Fibroblast of skin of back (primary cell): ENCODE measurements at regions not wholly inside any gene's neighbourhood (a gene's known extent, or its start where the extent isn't known, plus 50 kb on each side); places are given as distances from the start of the nearest gene placed in this dataset.
"Not testable (repeated sequence)": the region's sequence is repeated elsewhere in the genome, so short reads cannot be mapped to it uniquely, and the experiment has no call there.

ENCODE experiments used
- DNase-seq: peaks from one replicate; pipeline ENCODE4 v3.0.0-alpha.2; 2013

GRCh38 chr10:46749470-46749869 lies 161.8 kb upstream of the PTPN20 start:
- DNase-seq, result not testable (repeated sequence)

DNA sequence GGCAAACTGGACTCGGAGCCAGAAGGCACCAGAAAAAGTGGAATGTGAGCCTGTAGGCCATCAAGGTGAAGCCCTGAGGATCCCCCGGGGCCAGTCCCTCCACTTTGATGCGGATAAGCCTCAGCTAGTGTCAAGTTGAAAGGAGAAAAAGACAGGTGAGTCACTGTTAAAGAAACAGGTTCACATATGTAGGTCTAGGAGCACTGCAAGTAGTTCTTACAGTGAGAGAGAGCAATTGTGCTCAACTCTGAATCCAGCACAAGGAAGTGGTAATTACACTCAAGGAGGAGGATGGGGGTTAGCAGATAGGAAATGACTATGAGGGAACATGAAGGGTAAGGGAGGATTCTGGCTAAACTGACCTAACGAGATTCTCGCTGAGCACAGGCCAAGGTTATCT lies 157.5 kb upstream of the PTPN20 start:
- DNase-seq, result not testable (repeated sequence)

DNA sequence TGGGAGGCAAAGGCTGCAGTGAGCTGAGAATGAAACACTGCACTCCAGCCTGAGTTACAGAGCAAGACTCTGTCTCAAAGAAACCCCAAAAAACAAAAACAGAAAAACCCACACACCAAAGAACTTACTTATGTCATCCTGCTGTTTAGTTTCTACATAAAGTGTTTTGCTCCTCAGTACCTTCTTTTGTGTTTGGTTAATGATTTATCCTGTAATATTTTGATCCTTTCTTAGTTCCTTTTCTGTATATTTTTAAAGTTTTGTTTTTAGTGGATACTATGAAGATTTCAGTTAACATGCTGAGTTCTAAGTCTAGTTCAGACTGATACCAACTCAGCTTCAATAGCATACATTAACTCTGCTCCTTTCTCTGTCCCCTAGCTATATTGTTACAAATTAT lies 149.8 kb upstream of the PTPN20 start:
- not testable (repeated sequence) for DNase-seq

DNA sequence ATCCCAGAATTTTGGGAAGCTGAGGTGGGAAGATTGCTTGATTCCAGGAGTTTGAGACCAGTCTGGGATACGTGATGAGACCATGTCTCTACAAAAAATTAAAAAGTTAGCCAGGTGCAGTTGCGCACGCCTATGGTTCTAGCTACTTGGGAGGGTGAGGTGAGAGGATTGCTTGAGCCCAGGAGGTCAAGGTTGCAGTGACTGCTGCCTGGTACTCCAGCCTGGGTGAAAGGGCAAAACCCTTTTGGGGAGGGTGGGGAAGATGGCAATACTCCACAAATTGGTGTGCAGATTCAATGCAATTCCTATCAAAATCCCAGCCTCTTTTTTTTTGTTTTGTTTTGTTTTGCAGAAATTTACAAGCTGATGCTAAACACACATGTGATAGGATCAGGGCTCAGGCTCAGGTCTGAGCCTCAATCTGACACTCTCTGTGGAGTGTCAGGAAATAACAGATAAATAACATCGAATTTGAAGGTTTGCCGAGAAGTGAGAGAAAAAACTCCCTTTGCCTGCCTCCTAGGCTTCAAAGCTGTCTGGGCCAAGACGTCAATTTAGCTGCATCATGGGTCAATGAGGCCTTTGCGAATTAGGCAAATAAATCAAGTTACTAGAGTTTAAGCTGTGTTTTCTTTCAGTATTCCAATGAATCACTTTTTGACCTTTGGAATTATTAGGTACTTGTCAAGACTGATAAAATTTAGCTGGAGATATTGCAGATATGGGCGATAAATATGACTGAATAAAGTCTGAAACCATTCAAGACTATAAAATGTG lies 142.5 kb upstream of the PTPN20 start:
- DNase-seq, result not testable (repeated sequence)

DNA sequence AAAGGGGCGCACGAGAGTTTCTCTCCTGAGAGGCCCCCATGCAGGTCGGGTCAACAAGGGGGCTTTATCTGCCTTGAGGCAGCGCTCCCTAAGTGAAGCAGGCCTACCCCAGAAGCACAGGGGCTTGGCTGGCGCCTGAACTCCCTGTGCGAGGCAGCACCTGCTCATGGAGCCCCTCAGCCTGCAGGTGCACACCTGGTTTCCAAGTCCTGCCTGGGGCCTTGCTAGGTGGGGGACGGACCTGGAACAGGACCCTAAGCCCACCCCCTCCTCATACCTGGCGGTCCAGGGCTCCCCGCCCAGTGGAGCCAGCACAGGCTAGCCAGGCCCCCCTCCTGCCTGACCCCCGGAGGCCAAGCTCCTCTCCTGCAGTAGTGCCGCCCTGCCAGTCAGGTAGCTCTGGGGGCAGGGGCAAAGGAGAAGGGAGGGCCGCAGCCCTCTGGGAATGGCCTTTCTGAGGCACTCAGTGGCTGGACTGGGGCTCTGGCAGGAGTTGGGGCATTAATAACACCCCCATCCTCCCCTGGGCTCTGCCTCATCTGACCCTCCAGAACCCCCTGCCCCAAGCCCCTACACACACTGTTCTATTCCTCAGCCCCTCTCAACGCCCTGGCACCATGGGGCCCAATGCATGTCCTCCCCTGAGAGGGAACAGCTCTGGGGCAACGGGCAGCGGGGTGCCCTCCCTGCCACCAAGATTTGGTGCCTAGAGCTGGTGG lies 137.9 kb upstream of the PTPN20 start:
- DNase-seq, result not testable (repeated sequence)

DNA sequence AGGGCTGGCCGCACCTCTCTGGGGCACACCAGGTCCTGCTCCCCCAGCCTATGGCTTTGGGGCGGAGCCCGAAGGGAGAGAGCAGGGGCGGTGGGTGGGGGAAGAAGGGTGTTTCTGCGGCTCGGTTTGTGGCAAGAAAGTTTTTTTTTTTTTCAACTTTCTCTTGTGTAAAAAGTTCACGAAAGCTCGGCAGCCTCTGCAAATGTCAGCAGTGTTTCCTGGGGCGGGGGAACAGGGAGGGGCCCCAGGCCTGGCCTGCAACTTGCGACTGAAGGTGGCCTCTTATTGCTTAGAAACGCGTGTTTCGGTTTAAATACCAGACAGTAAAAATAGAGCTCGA lies 137.4 kb upstream of the PTPN20 start:
- not testable (repeated sequence) for DNase-seq

GRCh38 chr10:46774366-46774765 lies 136.9 kb upstream of the PTPN20 start:
- DNase-seq, result not testable (repeated sequence)

DNA sequence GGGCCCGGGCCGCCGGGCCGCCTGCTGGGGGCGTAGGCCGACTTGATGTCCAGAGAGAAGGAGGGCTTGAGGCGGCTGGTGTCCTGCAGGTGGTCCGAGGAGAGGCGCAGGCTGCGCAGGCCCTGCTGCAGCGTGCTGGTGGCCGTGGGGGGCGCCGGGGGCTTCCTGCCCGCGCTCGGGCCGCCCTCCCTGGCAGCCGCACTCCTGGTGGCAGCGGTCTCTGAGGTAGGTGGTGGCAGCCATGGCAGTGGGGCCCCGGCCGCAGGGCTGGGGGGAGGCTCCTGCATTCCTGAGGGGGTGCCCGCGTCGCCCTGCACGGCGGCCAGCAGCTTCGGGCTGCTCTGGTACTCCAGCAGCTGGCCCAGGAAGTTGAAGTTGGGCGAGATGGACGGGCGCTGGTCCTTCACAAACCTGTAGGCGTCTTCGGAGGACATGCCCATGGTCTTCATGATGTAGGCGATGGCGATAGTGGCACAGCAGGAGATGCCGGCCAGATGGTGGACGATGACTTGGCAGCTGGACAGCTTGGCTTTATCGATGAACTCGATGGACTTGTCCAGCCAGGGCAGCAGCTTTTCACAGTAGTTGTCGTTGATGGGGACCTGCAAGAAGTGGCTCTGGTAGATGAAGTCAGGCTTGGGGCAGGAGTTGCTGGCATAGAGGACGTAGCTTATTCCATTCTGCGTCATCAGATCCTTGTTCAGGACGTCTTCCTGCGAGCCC lies 136.1 kb upstream of the PTPN20 start:
- not testable (repeated sequence) for DNase-seq

DNA sequence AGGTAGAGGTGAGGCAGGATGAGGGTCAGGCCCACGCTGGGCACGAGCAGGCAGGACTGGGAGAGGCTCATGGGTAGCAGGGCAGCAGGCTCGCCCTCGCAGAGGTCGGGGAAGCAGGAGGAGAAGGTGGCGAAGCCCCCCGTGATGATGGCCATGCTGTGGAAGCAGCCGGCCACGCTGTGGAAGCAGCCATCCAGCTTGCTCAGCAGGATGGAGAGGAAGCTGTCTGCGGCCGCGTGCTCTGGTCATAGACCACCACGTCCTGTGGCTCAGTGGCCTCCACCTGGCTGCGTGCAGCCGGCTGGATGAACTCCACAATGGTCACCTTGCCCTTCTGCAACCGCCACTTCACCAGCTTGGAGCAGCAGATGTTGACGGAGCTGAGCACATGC lies 135.6 kb upstream of the PTPN20 start:
- DNase-seq, result not testable (repeated sequence)

DNA sequence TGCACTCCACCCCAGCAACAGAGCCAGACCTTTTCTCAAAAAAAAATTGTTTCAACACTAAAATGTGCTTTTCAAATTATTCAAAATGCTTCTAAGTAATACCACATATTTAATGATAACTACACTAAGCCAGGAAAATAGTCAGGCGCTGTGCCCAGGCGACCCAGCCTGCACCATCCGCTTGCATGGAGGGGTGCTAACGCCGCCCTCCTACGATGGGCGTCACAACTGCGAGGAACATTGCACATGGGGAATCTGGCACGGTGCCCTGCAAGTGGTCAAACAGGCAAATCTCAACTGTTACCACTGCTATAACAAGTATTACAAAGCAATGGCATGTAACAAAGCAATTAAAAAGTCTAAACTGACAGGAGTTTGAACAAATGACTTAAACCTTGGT lies 131.7 kb upstream of the PTPN20 start:
- DNase-seq, result peak; percentile 36

- peak; percentile 71 for DNase-seq
Observed at GRCh38 chr10:46780164-46780563, 131.1 kb upstream of the PTPN20 start.

DNA sequence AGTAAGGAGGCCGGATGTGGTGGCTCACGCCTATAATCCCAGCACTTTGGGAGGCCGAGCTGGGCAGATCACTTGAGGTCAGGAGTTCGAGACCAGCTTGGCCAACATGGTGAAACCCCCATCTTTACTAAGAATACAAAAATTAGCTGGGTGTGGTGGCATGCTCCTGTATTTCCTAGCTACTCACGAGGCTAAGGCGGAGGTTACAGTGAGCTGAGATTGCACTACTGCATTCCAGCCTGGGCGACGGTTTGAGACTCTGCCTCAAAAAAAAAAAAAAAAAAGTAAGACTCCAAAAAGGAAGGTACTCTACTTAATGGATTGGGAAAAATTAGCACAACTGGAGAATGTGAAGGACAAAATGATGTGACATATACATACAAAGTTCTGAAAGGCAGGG lies 130.2 kb upstream of the PTPN20 start:
- DNase-seq, result not testable (repeated sequence)

- DNase-seq, result peak; percentile 40
Observed at GRCh38 chr10:46782001-46782874, 129.0 kb upstream of the PTPN20 start.

- DNase-seq, result not testable (repeated sequence)
Observed at GRCh38 chr10:46784665-46785064, 126.6 kb upstream of the PTPN20 start.

GRCh38 chr10:46786125-46786517 lies 125.1 kb upstream of the PTPN20 start:
- DNase-seq, result not testable (repeated sequence)

- peak; percentile 79 for DNase-seq
Observed at GRCh38 chr10:46786518-46787320, 124.5 kb upstream of the PTPN20 start.

DNA sequence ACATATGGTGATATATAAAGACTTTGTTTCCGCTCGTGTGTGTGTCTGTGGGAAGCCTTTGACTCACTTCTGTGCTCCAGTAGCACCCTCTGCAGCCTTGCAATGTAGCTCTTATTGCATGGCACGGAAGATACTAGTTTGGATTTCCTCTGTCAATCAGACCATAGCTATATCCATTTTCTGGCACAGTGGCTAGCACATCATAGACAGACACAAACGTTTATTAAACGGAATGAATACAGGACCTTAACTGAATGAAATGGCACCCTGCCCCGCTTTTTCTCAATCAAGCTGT lies 124.0 kb upstream of the PTPN20 start:
- DNase-seq, result peak; percentile 60

- DNase-seq, result not testable (repeated sequence)
Observed at GRCh38 chr10:46792657-46793357, 118.4 kb upstream of the PTPN20 start.

DNA sequence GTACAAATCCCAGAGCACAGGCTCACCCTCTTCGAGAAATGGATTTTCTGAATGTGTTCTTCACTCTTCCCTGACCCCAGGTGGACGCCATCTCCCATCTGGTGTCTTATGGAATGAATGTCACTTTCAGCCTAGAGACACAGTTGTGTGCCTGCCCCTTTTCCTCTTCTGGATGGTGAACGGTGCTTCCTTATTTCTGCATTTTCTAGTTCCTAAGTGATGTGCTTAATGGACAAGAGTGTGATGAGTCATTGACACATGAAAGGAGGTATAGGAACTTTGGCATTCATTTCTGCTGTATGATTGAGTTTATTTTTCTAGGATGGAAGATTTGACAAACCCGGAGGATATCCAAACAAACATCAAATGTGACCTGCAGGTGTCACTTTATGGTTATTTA lies 114.9 kb upstream of the PTPN20 start:
- DNase-seq, result not testable (repeated sequence)

- DNase-seq, result not testable (repeated sequence)
Observed at GRCh38 chr10:46802010-46802409, 109.2 kb upstream of the PTPN20 start.

- not testable (repeated sequence) for DNase-seq
Observed at GRCh38 chr10:46803082-46803481, 108.1 kb upstream of the PTPN20 start.
